Middle frontal gyrus (tissue), 1 donor: ENCODE measurements at regions not wholly inside any gene's neighbourhood (a gene's known extent, or its start where the extent isn't known, plus 50 kb on each side); places are given as distances from the start of the nearest gene placed in this dataset.
"Not testable (repeated sequence)": the region's sequence is repeated elsewhere in the genome, so short reads cannot be mapped to it uniquely, and the experiment has no call there.

ENCODE experiments used
- DNase-seq: peaks from one replicate; pipeline ENCODE4 v3.0.0-alpha.2; 2015; ENCODE audit warnings: low spot score; ENCODE audit errors: extremely low spot score

DNA sequence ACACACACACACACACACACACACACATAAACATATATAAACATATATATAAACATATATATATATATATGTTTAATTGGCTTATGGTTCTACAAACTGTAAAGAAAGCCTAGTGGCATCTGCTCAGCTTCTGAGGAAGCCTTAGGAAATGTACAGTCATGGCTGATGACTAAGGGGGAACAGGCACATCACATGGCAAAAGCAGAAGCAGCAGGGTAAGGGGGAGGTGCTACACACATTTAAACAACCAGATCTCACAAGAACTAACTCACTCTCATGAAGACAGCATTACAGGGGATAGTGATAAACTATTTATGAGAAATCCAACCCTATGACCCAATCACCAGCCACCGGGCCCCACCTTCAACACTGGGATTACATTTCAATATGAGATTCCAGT is 922.9 kb downstream of the SI start:
- no peak for DNase-seq

DNA sequence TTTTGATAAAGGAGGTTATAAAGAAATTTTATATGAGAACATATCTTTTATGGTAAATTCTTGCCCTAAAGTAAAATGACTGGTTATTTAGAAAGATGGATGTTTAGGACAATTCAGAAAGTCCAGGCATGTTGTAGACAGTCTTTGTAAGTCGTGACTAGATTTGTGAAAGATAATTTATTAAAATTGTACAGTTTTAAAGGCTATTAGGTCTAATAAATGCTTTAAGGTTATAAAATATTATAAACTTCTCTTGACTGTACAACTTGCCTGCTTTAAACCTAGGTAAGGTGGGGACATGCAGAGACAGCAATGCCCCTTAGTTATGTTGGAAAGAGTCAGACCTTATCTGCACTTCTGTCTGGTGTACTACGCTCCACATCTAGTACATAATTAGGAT is 933.5 kb downstream of the SI start:
- DNase-seq, result no peak

DNA sequence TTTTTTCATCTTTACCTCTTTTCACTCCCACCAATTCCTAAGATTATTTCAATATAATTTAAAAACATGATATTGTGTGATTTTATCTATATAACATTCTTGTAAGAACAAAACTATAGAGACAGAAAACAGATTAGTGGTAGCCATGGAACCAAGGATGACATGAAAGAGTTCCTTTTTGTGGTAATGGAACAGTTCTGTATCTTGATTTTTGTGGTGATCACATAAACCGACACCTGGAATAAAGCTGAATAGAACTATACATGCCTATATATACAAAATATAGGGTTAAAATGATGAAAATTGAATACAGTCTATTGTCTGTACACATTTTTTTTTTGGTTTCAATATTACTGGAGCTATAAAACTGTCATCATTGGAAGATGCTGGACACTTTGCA is 945.4 kb downstream of the SI start:
- DNase-seq, result no peak

DNA sequence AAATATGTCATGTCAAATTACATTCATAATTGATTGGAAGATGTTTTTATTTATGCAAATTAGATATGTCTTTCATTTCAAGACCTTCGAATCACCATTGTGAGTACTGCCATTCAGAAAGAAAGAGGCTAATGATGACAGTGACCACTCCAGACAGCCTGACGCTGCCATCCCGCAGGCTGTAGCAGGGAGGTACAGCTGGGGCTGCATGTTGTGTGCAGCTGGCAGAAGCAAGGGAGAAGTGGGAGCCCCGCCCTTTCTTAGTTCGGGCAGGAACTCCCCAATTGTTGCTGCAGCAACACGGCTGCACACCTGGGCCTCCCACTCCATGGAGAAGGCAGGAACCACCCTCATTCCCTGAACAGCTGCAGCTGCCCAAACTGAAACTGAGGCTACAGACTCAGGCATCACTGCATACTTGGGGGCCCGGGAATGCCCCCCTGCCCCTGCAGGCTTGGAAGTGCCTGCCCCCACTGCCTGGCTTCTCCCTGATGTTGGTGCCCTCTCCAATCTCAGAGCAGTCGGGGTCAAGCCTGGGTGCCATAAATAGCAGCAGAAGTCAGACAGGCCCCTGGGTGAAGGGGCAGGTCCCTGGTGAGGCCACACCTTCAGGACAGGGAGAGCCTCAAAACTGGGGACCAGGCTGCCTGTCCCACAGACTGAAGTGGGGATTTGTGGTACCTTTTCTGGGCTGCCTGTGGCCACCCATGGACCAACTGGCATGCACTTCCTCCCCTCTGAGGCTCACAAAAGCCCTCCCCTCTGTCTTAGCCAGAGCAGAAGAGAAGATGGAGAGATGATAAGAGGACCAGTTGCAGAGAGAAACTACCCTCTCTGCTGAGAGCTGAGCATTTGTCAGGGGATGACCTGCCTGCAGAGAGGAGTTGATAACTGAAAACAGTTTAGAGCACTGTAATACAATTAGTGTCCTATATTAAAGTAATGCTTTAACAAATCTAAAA is 964.6 kb downstream of the SI start:
- DNase-seq, result no peak

DNA sequence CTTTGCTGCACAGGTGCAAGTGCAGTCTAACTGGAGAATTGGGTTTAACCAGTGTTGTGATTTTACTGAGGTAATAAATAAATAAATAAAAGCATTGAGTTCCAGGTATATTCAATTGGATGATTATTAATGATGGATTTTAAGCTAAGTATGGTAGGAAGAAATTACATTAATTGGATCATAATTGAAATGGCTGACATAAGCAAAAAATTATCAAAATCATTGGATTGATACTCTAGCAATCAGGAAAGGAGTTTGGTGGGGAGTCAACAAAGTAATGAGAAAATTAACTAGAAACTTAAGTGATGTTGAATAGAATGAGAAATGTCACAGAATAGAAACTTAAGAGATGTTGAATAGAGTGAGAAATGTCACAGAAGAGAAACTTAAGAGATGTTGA is 981.9 kb downstream of the SI start:
- no peak for DNase-seq

DNA sequence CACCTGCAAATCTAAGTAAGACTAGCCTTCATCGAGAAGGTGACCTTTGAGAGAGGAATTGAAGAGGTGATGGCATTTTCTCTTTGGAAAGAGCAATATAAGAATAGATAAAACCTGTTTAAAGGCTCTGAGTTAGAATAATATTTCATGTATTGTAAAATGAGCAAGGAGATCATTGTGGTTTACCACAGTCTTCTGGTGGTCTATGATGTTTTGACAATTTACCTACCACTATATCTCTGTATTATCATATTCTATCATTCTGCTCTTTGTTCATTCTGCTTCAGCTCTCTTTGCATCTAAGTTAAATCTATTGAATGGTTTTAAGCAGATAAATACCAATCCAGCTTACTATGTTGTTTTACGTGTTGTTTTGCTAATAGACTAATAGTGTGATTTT is 982.3 kb downstream of the SI start:
- no peak for DNase-seq

DNA sequence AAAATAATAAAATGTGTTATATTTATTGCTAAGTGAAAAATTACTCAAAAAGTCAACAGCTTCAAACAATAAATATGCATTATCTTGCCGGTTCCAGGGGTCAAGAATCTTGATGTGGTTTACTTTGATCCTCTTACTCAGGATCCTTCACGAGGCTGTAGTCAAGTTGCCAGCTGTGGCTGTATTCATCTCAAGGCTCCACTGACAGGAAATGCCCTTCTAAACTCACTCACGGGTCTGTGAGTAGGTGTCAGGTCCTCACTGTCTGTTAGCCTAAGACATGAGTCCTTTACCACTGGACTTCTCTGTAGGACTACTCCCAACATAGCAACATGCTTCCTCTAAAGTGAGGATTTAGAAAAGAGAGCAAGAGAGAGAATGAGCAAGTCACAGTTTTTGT is 983.0 kb downstream of the SI start:
- no peak for DNase-seq

DNA sequence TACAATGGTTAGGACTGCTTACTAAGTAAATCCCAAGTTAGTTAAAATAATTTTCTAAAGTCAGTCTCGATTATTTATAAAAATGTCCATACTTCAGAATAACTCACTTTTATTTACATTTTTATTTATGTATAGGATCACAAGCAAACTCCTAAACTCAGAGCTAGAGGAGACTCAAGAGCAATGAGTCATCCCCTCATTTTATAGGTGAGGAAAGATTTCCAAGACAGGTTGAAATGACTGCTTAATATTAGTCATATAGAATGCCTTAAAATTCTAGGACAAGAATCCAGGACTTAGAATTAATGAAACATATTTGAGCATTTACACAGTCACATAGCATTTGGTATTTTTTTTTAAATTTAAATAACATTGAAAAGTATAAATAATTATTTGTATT is 983.8 kb downstream of the SI start:
- no peak for DNase-seq

DNA sequence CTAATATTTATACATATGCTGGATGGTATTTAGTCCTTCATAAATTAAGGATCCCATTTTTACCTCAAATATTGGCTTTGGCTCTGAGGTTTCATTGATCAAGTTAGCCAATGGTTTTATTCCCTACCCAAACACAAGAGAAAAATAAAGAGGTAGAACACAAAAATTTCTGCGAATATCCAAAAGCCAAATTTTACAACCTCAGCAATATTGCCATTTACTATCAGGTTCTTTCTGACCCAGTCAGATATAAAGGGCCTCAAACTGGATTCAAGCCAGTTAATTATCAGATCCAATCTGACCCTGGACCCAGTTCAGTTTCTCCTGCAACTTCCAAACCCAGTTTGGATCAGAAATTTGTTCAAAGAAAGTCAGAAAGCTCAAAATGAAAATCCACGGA is 998.1 kb downstream of the SI start:
- no peak for DNase-seq

DNA sequence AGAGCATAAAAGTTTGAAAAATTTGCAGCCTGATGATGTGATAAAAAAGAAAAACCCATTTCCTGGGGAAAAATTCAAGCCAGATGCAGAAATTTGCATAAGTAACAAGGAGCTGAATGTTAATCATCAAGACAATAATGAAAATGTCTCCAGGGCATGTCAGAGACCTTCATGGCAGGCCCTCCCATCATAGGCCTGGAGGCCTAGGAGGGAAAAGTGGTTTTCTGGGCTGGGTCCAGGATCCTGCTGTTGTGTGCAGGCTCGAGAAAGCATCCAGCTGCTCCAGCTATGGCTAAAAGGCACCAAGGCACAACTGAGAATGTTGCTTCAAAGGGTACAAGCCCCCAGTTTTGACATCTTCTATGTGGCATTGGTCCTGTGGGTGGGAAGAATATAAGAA is 1014.0 kb downstream of the SI start:
- DNase-seq, result no peak

DNA sequence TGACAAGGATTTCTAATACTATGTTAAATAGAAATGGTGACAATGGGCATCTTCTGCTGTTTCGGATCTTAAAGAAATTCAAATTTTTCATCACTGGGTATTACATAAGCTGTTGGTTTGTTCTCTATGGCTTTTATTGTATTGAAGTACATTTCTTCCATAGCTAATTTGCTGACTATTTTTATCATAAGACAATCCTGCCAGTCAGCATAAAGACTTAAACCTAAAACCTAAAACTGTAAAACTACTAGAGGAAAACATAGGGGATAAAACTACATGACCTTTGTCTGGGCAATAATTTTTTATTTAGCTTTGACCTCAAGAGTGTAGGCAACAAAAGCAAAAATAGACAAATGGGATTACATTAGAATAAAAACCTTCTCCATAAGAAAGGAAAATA is 1017.4 kb downstream of the SI start:
- no peak for DNase-seq

DNA sequence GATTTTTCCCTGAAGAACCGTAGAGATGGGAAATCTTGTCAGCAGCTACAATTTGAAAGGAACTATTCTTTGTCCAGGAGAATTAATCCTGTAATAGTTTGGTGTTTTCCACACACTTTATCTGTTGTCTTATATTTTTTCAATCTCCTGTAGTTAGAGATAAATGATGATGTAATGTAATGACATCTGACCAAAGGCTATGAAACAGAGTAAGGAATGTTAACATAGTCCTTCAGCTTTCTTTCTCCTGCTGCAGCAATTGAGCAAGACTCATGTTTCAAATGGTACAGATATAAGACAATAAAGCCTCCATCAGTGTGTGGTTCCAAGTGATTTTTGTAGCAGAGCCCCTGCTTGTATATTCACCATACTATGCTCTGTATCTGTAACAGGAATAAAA is 1028.4 kb downstream of the SI start:
- no peak for DNase-seq

DNA sequence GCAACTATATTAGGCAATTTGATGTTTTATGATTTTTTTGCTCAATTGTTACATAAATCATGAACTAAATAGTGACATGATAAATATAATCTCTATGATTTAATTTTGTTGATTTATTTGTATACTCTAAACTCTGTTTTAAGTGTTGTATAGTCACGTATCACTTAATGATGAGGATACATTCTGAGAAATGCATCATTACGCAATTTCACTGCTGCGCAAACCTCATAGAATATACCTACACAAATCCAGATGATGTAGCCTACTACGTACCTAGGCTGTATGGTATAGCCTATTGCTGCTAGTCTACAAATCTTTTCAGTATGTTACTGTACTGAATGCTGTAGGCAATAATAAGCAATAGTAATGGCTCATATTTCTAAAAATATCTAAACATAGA is 1029.8 kb downstream of the SI start:
- DNase-seq, result no peak

DNA sequence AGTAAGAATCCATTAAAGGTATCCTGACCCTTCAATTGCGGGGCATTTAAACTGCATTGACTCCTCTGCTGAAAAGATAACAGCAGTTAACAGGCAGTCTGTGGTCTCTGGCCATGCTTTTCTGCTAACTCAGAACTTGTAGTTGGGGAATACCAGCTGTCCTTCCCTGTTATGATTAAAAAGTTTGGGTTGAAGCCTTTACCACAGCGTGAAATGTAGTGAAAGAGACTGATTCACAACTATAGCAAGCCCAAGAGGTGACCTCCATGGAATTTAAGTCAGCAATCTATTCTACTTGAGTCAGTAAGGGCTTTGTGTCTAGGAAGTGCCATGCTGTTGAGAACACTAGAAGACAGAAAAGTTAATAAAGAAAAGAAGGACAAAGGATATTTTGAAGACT is 1037.3 kb downstream of the SI start:
- DNase-seq, result no peak

DNA sequence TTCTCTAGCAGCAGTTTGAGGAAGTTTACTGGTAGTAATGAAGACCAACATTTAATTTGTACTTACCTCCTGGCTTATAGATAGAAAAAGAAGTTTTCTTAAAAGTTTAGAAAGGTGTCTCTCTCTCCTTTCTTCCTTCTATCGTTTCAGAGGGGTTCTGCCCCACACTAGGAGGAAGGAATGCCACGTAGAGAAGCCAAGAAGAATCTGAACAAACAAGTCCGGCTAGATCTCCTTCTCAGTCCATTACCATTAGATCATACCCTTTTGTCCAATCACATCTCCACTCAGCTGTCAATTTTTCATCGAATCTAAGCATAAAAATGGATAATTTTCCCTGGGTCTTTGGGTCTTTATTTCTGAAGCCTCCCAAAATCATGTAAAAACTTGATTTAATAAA is 1048.1 kb downstream of the SI start:
- no peak for DNase-seq

DNA sequence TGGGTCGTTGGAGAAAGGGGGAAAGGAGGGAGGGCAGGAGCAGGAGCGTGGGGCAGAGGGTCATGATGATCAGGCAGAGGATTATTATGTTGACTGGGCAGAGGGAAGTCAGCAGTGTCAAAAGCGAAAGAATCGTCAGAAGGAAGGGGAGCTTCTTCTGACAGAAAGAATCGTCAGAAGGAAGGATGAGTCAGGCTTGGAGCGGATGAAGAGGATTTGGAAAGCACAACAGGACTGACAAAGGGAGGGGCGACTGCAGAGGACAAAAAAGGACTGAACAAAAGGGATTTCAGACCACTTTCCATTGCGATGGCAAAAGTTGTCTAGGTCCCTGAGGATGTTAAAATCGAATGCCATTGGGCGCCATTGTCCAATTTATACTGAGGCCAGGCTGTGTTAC is 1053.5 kb downstream of the SI start:
- DNase-seq, result no peak

DNA sequence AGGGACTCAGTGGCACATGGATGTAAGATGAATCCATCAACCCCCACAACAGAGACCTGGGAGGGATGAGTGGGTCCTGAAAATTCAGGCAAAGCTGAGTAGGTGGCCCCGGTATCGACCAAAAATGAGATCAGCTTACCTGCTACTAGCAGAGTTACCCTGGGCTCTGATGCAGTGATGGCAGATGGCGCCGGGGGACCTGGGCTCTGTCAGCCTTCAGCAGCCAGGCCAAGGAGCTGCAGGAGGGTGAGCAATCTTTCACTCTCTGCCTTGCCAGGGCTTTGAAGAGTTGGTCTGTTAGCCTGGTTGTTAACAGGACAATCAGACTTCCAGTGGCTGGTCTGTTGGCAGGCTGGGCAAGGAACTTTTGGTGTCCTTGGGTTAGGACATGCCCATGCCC is 1054.8 kb downstream of the SI start:
- DNase-seq, result no peak

DNA sequence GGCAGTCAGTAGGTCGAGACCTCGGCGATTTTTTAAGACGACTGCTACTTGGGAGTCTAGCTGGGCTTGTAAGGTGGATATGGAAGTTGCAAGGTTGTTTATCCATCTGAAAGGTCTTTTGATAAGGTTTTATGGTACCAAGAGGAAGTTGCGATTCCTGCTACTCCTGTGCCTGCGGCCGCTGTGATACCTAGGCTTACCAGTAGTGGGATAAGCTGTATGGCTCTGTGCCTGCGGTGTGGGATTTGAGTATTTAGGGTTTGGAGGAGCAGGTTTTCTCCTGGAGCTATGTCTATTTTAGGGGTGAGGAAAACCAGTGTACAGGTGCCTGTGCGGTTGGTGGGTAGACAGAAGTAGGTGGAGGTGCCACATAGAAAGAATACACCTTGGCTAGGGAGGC is 1059.8 kb downstream of the SI start:
- DNase-seq, result no peak

DNA sequence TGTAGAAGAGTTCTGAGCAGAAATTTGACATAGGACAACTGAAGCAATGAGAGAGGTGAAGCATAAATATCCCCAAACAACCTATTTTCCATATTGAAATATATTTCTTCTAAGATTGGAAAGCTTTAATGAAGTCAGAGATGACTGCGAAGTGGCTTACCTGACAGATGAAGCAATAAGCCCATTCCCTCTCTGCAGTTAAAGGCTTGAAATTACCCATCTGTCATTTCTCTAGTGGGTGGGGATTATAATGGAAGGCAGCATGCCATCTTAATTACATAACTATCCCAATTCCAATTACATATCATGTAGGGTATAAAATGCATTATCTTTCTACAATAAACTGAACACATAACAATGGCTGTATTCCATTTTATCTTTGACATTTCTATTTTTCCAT is 1070.5 kb downstream of the SI start:
- DNase-seq, result no peak

DNA sequence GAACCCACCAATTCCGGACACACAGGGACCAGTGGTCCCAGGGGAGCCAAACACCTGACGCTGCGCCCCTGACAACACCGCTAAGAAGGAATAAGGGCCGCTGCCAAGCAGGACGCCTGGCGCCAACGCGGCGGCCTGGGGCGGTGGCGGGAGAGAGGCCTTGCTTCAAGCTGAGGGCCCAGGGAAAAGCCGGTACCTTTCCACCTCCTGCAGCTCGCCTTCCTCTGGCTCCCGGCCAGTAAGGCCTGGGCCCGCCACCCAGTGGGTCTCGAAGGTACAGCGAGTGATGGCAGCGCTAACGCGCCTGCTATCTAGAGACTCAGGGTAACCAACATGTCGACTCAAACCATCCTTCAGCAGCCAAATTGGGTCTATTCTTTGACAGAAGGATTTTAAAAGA is 1074.1 kb downstream of the SI start:
- DNase-seq, result no peak

DNA sequence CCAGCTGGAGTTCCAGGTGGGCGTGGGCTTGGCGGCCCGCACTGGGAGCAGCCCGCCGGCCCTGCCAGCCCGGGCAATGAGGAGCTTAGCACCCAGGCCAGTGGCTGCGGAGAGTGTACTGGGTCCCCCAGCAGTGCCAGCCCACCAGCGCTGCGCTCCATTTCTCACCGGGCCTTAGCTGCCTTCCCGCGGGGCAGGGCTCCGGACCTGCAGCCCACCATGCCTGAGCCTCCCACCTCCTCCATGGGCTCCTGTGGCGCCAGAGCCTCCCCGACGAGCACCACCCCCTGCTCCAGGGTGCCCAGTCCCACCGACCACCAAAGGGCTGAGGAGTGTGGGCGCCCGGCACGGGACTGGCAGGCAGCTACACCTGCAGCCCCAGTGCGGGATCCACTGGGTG is 1075.3 kb downstream of the SI start:
- not testable (repeated sequence) for DNase-seq

DNA sequence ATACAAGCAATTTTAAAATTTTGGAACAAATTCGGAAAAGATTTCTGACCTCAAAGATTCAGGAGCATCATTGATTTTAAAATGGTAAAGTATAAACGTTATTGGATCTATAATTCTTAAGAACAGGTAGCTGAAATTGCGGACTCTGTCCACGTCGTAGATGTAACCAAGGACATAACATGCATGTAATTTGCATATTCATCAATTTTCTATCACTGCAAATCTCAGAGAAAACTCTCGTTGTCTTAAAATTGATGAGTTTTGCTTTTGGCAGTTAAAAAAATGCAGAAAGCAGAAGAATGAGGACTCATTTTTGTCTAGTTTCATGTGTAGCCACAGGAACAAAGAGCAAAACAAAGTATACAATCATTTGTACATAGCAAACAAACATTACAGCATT is 1094.4 kb downstream of the SI start:
- no peak for DNase-seq

DNA sequence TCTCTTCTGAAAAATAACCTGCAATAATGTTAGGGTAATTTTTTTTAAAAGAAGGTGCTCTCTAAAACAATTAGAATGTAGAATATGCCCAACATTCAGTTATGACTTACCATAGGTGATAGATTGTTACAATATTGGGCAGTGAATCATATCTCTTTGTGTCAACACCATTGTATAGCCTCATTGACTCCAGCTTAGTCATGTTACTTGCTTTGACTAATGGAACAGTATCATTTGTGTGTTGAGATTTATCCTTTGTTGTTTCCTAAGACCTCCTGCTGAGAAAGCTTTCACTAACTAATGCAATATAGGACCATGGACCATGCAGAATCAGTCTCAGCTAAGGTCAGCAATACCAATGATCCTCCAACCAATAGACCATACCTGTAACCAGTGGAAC is 1106.4 kb downstream of the SI start:
- no peak for DNase-seq

DNA sequence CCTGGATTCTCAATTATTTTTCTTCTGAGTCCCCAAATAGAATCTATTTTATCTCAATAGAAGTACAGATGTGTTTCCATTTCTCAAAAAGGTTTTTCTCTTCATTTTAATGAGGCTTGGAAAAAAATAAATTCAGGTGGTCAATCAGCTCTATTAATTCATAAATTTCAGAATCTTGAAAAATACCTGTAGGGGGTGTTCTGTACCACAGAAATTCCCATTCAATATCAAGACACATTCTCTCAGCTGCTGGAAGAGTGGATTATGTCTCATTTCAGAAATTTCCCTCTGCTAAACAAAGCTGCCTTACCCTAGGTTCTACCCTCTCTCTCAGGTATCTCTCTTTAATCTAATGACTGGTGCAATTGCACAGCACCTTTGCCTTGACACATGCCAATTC is 1121.2 kb downstream of the SI start:
- DNase-seq, result no peak
